ENCODE measurements at regions not wholly inside any gene's neighbourhood (a gene's known extent, or its start where the extent isn't known, plus 50 kb on each side); places are given as distances from the start of the nearest gene placed in this dataset.

DNA sequence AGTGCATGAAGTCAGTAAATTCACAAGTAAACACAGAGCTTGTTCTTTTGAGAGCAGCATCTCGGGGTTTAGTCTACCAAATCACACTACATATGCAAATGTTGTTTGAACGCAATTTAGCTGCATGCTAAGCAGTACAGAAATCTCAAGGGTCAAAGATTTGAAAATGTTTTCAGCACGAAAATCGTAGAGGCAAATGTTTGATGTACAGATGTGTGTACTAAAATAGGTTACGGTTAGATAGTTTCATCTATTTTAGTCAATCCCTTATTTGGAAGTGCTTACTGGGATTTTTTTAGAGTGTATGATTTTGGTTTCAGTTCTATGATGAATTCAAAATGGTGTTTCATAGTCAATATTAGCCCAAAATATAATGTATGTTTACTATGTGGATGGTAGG, 1928.2 kb upstream of the TENM3 start:
- Histone ChIP-seq H3K79me2 (ENCODE audit: insufficient read depth, low read length) (no peaks in the 10 kb centered on the region), H3K9me3 (replicated peaks in 1 of 2; ENCODE audit: control insufficient read depth in 1 of 2, insufficient read depth in 1 of 2, low read length in 2 of 2) (no peaks in the 10 kb centered on the region), H3K27me3 (ENCODE audit: control insufficient read depth in 2 of 2, insufficient read depth in 2 of 2, low read length in 2 of 2) (no peaks in the 10 kb centered on the region), H3K27ac (ENCODE audit: low read depth in 1 of 2, low read length in 2 of 2) (no peak overlapping the region), H3K4me3 (replicated peaks in 1 of 3; ENCODE audit: low read depth in 2 of 3, low read length in 3 of 3) (no peak overlapping the region), H3K36me3 (replicated peaks in 1 of 2; ENCODE audit: control insufficient read depth in 1 of 2, insufficient read depth in 2 of 2, low read length in 2 of 2) (no peaks in the 10 kb centered on the region), H4K20me1 (ENCODE audit: insufficient read depth, low read length) (no peaks in the 10 kb centered on the region), H3K9ac (ENCODE audit: insufficient read depth, low read length, poor library complexity, severe bottlenecking) (no peak overlapping the region), H3K4me2 (replicated peaks; ENCODE audit: extremely low read depth, low read length, poor library complexity, severe bottlenecking) (no peak overlapping the region), H2AFZ (ENCODE audit: insufficient read depth, low read depth, low read length, poor library complexity, severe bottlenecking) (no peak overlapping the region), H3K4me1 (ENCODE audit: control insufficient read depth in 1 of 2, insufficient read depth in 2 of 2, low read length in 2 of 2) (no peaks in the 10 kb centered on the region)
- no CpG with 5 or more reads among the region's 5 CpGs for WGBS (ENCODE audit: insufficient coverage)
- Mint-ChIP-seq H3K9me3 (peaks cover 0 to 4% (median 1%) of the 10 kb centered on the region in 7 donors), H3K27me3 (ENCODE audit: low read depth in 3 of 3) (no peaks in the 10 kb centered on the region), H3K4me1 (no peaks in the 10 kb centered on the region), H3K4me3 (no peak overlapping the region), H3K36me3 (no peaks in the 10 kb centered on the region), H3K27ac (no peak overlapping the region)
- TF ChIP-seq, protein P1, sequence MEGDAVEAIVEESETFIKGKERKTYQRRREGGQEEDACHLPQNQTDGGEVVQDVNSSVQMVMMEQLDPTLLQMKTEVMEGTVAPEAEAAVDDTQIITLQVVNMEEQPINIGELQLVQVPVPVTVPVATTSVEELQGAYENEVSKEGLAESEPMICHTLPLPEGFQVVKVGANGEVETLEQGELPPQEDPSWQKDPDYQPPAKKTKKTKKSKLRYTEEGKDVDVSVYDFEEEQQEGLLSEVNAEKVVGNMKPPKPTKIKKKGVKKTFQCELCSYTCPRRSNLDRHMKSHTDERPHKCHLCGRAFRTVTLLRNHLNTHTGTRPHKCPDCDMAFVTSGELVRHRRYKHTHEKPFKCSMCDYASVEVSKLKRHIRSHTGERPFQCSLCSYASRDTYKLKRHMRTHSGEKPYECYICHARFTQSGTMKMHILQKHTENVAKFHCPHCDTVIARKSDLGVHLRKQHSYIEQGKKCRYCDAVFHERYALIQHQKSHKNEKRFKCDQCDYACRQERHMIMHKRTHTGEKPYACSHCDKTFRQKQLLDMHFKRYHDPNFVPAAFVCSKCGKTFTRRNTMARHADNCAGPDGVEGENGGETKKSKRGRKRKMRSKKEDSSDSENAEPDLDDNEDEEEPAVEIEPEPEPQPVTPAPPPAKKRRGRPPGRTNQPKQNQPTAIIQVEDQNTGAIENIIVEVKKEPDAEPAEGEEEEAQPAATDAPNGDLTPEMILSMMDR (IDR thresholded peaks at IDR 0.05) = no peak
- no peak for DNase-seq
- intact Hi-C loops (cut with micrococcal nuclease) = no loop called here

DNA sequence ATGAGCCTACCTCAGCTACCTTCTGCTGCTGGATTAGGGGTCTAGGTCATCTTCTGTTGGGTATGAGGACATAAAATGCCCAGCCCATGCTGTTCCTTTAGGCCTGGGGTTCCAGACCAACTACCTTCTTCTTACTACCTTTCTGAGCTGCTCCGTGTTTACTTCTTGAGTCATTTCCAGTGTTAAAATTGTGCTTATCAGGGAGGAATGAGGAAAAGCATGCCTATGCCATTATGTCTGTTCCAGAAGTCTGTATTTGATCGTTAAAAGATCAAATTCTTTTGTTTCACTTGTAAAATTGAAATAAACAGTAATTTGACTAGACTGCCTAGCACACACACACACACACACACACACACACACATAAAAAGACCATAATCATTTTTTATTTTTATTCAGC, 1912.7 kb upstream of the TENM3 start:
- no peak overlapping the region for H3K27ac ChIP-seq (ENCODE audit: low read depth in 1 of 2, low read length in 2 of 2)
- H2AFZ ChIP-seq (ENCODE audit: insufficient read depth, low read depth, low read length, poor library complexity, severe bottlenecking) = no peak overlapping the region
- DNase-seq = no peak
- no peak overlapping the region for H3K4me3 ChIP-seq (replicated peaks in 1 of 3; ENCODE audit: low read depth in 2 of 3, low read length in 3 of 3)
- no peaks in the 10 kb centered on the region for H3K36me3 Mint-ChIP-seq
- H3K9ac ChIP-seq (ENCODE audit: insufficient read depth, low read length, poor library complexity, severe bottlenecking) = no peak overlapping the region
- no peaks in the 10 kb centered on the region for H3K4me1 ChIP-seq (ENCODE audit: control insufficient read depth in 1 of 2, insufficient read depth in 2 of 2, low read length in 2 of 2)
- WGBS (ENCODE audit: insufficient coverage) = no CpG with 5 or more reads among the region's 2 CpGs
- H3K27me3 Mint-ChIP-seq (ENCODE audit: low read depth in 3 of 3) = peaks cover 0 to 2% (median 0%) of the 10 kb centered on the region in 3 donors
- TF ChIP-seq, protein P1 (IDR thresholded peaks at IDR 0.05) = no peak
- no peaks in the 10 kb centered on the region for H3K36me3 ChIP-seq (replicated peaks in 1 of 2; ENCODE audit: control insufficient read depth in 1 of 2, insufficient read depth in 2 of 2, low read length in 2 of 2)
- peaks cover 2 to 8% (median 4%) of the 10 kb centered on the region in 7 donors for H3K9me3 Mint-ChIP-seq
- no peak overlapping the region for H3K4me3 Mint-ChIP-seq
- no peaks in the 10 kb centered on the region for H3K4me1 Mint-ChIP-seq
- no peaks in the 10 kb centered on the region for H3K79me2 ChIP-seq (ENCODE audit: insufficient read depth, low read length)
- no peak overlapping the region for H3K4me2 ChIP-seq (replicated peaks; ENCODE audit: extremely low read depth, low read length, poor library complexity, severe bottlenecking)
- H4K20me1 ChIP-seq (ENCODE audit: insufficient read depth, low read length) = no peaks in the 10 kb centered on the region
- H3K27me3 ChIP-seq (ENCODE audit: control insufficient read depth in 2 of 2, insufficient read depth in 2 of 2, low read length in 2 of 2) = no peaks in the 10 kb centered on the region
- H3K9me3 ChIP-seq (replicated peaks in 1 of 2; ENCODE audit: control insufficient read depth in 1 of 2, insufficient read depth in 1 of 2, low read length in 2 of 2) = peaks cover 3 to 5% of the 10 kb centered on the region in 2 donors
- intact Hi-C loops (cut with micrococcal nuclease) = no loop called here
- no peak overlapping the region for H3K27ac Mint-ChIP-seq

Data from CD14-positive monocyte (primary cell).